Activated CD8-positive, alpha-beta T cell treated with anti-CD3 and anti-CD28 coated beads, Interleukin-2, amount 10 ng/mL, durations not matched to agents 7 days and 5 days (primary cell): ENCODE measurements at regions not wholly inside any gene's neighbourhood (a gene's known extent, or its start where the extent isn't known, plus 50 kb on each side); places are given as distances from the start of the nearest gene placed in this dataset.
"Not testable (repeated sequence)": the region's sequence is repeated elsewhere in the genome, so short reads cannot be mapped to it uniquely, and the experiment has no call there.

Experiments
- ATAC-seq: fragments of 150-1000 bp; cut with Tn5 transposase; one replicate; pipeline ENCODE4 v1.10.0; 2021; ENCODE audit warnings: moderate library complexity
- CTCF ChIA-PET: fragments of 350-600 bp; sonication (Branson Sonifier 250); formaldehyde crosslinking; loops from one replicate; lab custom pipeline; 2021; ENCODE audit warnings: antibody characterized with exemption; lab: Charles Lee
- POLR2A ChIA-PET: fragments of 350-600 bp; sonication (Branson Sonifier 250); formaldehyde crosslinking; loops from one replicate; lab custom pipeline; 2021; ENCODE audit warnings: antibody characterized with exemption; lab: Charles Lee
- DNase-seq: peaks from one replicate; pipeline ENCODE4 v3.0.0-alpha.2; 2020
- H3K27ac Mint-ChIP-seq: one replicate; pipeline ENCODE4 v1.8.0; 2021; ENCODE audit warnings: mild to moderate bottlenecking, mixed read lengths
- H3K27me3 Mint-ChIP-seq: one replicate; pipeline ENCODE4 v1.8.0; 2021; ENCODE audit warnings: low read depth, mixed read lengths
- H3K36me3 Mint-ChIP-seq: one replicate; pipeline ENCODE4 v1.8.0; 2021; ENCODE audit warnings: low read depth, mixed read lengths
- H3K4me1 Mint-ChIP-seq: one replicate; pipeline ENCODE4 v1.8.0; 2021; ENCODE audit warnings: low read depth, mixed read lengths
- H3K4me3 Mint-ChIP-seq: one replicate; pipeline ENCODE4 v1.8.0; 2021; ENCODE audit warnings: mild to moderate bottlenecking, mixed read lengths
- H3K9me3 Mint-ChIP-seq: one replicate; pipeline ENCODE4 v1.8.0; 2022; ENCODE audit warnings: mixed read lengths; ENCODE audit not compliant: insufficient read depth

- no peak overlapping the region for H3K4me3 Mint-ChIP-seq
- no peak overlapping the region for H3K27ac Mint-ChIP-seq
- ChIA-PET CTCF (no interaction called here), POLR2A (no interaction called here)
- H3K9me3 Mint-ChIP-seq, result no peaks in the 10 kb centered on the region
- H3K36me3 Mint-ChIP-seq, result no peaks in the 10 kb centered on the region
- no peaks in the 10 kb centered on the region for H3K4me1 Mint-ChIP-seq
- no peaks in the 10 kb centered on the region for H3K27me3 Mint-ChIP-seq
- DNase-seq, result no peak
- no peak for ATAC-seq
Measured at GRCh38 chr7:124196519-124196918, 163.7 kb upstream of the TMEM229A start.

GRCh38 chr7:124192885-124193284, 160.0 kb upstream of the TMEM229A start:
- DNase-seq (no peak), ATAC-seq (no peak)
- Mint-ChIP-seq H3K27me3 (no peaks in the 10 kb centered on the region), H3K27ac (no peak overlapping the region), H3K9me3 (no peaks in the 10 kb centered on the region), H3K36me3 (no peaks in the 10 kb centered on the region), H3K4me1 (no peaks in the 10 kb centered on the region), H3K4me3 (no peak overlapping the region)
- CTCF ChIA-PET, result no interaction called here
- POLR2A ChIA-PET, result no interaction called here

- Mint-ChIP-seq H3K9me3 (no peaks in the 10 kb centered on the region), H3K4me1 (no peaks in the 10 kb centered on the region), H3K4me3 (no peak overlapping the region), H3K36me3 (no peaks in the 10 kb centered on the region), H3K27me3 (no peaks in the 10 kb centered on the region), H3K27ac (no peak overlapping the region)
- ChIA-PET CTCF (no interaction called here), POLR2A (no interaction called here)
- ATAC-seq (no peak), DNase-seq (no peak)
Measured at GRCh38 chr7:124191713-124192112, 158.8 kb upstream of the TMEM229A start.

GRCh38 chr7:124191030-124191429, 158.2 kb upstream of the TMEM229A start:
- Mint-ChIP-seq H3K36me3 (no peaks in the 10 kb centered on the region), H3K9me3 (no peaks in the 10 kb centered on the region), H3K4me3 (no peak overlapping the region), H3K27me3 (no peaks in the 10 kb centered on the region), H3K27ac (no peak overlapping the region), H3K4me1 (no peaks in the 10 kb centered on the region)
- ATAC-seq (no peak), DNase-seq (no peak)
- CTCF ChIA-PET, result no interaction called here
- POLR2A ChIA-PET, result no interaction called here

GRCh38 chr7:124188576-124188975, 155.7 kb upstream of the TMEM229A start:
- Mint-ChIP-seq H3K4me1 (no peaks in the 10 kb centered on the region), H3K4me3 (no peak overlapping the region), H3K27ac (no peak overlapping the region), H3K27me3 (no peaks in the 10 kb centered on the region), H3K9me3 (no peaks in the 10 kb centered on the region), H3K36me3 (no peaks in the 10 kb centered on the region)
- DNase-seq (no peak), ATAC-seq (no peak)
- POLR2A ChIA-PET, result no interaction called here
- CTCF ChIA-PET, result interaction anchor here (0.5 kb wide), 1 partner anchor 97 kb away, joined by 3 read pairs; no protein-coding TSS in a partner anchor

- DNase-seq (no peak), ATAC-seq (no peak)
- Mint-ChIP-seq H3K27me3 (no peaks in the 10 kb centered on the region), H3K27ac (no peak overlapping the region), H3K9me3 (no peaks in the 10 kb centered on the region), H3K4me1 (no peaks in the 10 kb centered on the region), H3K4me3 (no peak overlapping the region), H3K36me3 (no peaks in the 10 kb centered on the region)
- POLR2A ChIA-PET, result no interaction called here
- CTCF ChIA-PET, result no interaction called here
Measured at GRCh38 chr7:124187962-124188361, 155.1 kb upstream of the TMEM229A start.

GRCh38 chr7:124183649-124184048, 150.8 kb upstream of the TMEM229A start:
- Mint-ChIP-seq H3K27ac (no peak overlapping the region), H3K9me3 (peaks cover 4% of the 10 kb centered on the region)
- POLR2A ChIA-PET, result no interaction called here

GRCh38 chr7:124179641-124180040, 146.8 kb upstream of the TMEM229A start:
- no peak for DNase-seq
- ATAC-seq, result no peak
- Mint-ChIP-seq H3K4me1 (no peaks in the 10 kb centered on the region), H3K4me3 (no peak overlapping the region), H3K27ac (no peak overlapping the region), H3K36me3 (no peaks in the 10 kb centered on the region), H3K27me3 (no peaks in the 10 kb centered on the region), H3K9me3 (peaks cover 5% of the 10 kb centered on the region)
- ChIA-PET POLR2A (no interaction called here), CTCF (no interaction called here)

More at GRCh38 chr7:124183649-124184048, 150.8 kb upstream of the TMEM229A start:
- ATAC-seq (no peak), DNase-seq (no peak)
- H3K36me3 Mint-ChIP-seq, result no peaks in the 10 kb centered on the region
- H3K27me3 Mint-ChIP-seq, result no peaks in the 10 kb centered on the region
- no peaks in the 10 kb centered on the region for H3K4me1 Mint-ChIP-seq
- CTCF ChIA-PET, result no interaction called here
- no peak overlapping the region for H3K4me3 Mint-ChIP-seq

- ATAC-seq, result no peak
- H3K27me3 Mint-ChIP-seq, result no peaks in the 10 kb centered on the region
- peaks cover 10% of the 10 kb centered on the region for H3K9me3 Mint-ChIP-seq
- ChIA-PET POLR2A (no interaction called here), CTCF (no interaction called here)
- no peak for DNase-seq
- H3K4me1 Mint-ChIP-seq, result no peaks in the 10 kb centered on the region
- H3K36me3 Mint-ChIP-seq, result no peaks in the 10 kb centered on the region
- no peak overlapping the region for H3K4me3 Mint-ChIP-seq
- H3K27ac Mint-ChIP-seq, result no peak overlapping the region
Measured at GRCh38 chr7:124177891-124178290, 145.0 kb upstream of the TMEM229A start.

GRCh38 chr7:124171812-124172211, 138.9 kb upstream of the TMEM229A start:
- H3K27ac Mint-ChIP-seq, H3K4me3 Mint-ChIP-seq, ATAC-seq, POLR2A ChIA-PET, H3K4me1 Mint-ChIP-seq, H3K36me3 Mint-ChIP-seq, H3K27me3 Mint-ChIP-seq, DNase-seq, H3K9me3 Mint-ChIP-seq, CTCF ChIA-PET: not testable (repeated sequence)

GRCh38 chr7:124171068-124171467, 138.2 kb upstream of the TMEM229A start:
- Mint-ChIP-seq H3K9me3 (peaks cover 6% of the 10 kb centered on the region), H3K4me1 (no peaks in the 10 kb centered on the region), H3K27ac (no peak overlapping the region), H3K4me3 (no peak overlapping the region), H3K36me3 (no peaks in the 10 kb centered on the region), H3K27me3 (no peaks in the 10 kb centered on the region)
- no peak for DNase-seq
- ATAC-seq, result no peak
- POLR2A ChIA-PET, result no interaction called here
- CTCF ChIA-PET, result no interaction called here

- ATAC-seq (no peak), DNase-seq (no peak)
- CTCF ChIA-PET, result no interaction called here
- Mint-ChIP-seq H3K36me3 (no peaks in the 10 kb centered on the region), H3K4me1 (no peaks in the 10 kb centered on the region), H3K4me3 (no peak overlapping the region), H3K9me3 (no peaks in the 10 kb centered on the region), H3K27me3 (no peaks in the 10 kb centered on the region), H3K27ac (no peak overlapping the region)
- POLR2A ChIA-PET, result interaction anchor here (0.6 kb wide), 1 partner anchor 16 kb away, joined by 3 read pairs; no protein-coding TSS in a partner anchor
Measured at GRCh38 chr7:124168616-124169015, 135.7 kb upstream of the TMEM229A start.

GRCh38 chr7:124162667-124163066, 129.8 kb upstream of the TMEM229A start:
- Mint-ChIP-seq H3K36me3 (no peaks in the 10 kb centered on the region), H3K27ac (no peak overlapping the region), H3K4me1 (no peaks in the 10 kb centered on the region), H3K9me3 (no peaks in the 10 kb centered on the region), H3K27me3 (no peaks in the 10 kb centered on the region), H3K4me3 (no peak overlapping the region)
- ChIA-PET POLR2A (no interaction called here), CTCF (no interaction called here)
- DNase-seq (no peak), ATAC-seq (no peak)
